A204.1 (cell line): ENCODE measurements at regions not wholly inside any gene's neighbourhood (a gene's known extent, or its start where the extent isn't known, plus 50 kb on each side); places are given as distances from the start of the nearest gene placed in this dataset.
"Not testable (repeated sequence)": the region's sequence is repeated elsewhere in the genome, so short reads cannot be mapped to it uniquely, and the experiment has no call there.

Experiments
- FAIRE-seq: peaks from 2 replicates; lab custom pipeline; 2012; peaks lifted over from hg19 to GRCh38; lab: Jason Lieb, UNC

GRCh38 chr5:106985174-106985573, 685.6 kb downstream of the EFNA5 start:
- no peak for FAIRE-seq

- not testable (repeated sequence) for FAIRE-seq
Measured at GRCh38 chr5:106979178-106979577, 691.6 kb downstream of the EFNA5 start.

DNA sequence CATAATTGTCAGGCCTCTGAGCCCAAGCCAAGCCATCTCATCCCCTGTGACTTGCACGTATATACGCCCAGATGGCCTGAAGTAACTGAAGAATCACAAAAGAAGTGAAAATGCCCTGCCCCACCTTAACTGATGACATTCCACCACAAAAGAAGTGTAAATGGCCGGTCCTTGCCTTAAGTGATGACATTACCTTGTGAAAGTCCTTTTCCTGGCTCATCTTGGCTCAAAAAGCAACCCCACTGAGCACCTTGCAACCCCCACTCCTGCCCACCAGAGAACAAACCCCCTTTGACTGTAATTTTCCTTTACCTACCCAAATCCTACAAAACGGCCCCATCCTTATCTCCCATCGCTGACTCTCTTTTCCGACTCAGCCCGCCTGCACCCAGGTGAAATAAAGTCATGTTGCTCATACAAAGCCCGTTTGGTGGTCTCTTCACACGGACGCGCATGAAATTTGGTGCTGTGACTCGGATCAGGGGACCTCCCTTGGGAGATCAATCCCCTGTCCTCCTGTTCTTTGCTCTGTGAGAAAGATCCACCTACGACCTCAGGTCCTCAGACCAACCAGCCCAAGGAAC, 692.1 kb downstream of the EFNA5 start:
- not testable (repeated sequence) for FAIRE-seq

DNA sequence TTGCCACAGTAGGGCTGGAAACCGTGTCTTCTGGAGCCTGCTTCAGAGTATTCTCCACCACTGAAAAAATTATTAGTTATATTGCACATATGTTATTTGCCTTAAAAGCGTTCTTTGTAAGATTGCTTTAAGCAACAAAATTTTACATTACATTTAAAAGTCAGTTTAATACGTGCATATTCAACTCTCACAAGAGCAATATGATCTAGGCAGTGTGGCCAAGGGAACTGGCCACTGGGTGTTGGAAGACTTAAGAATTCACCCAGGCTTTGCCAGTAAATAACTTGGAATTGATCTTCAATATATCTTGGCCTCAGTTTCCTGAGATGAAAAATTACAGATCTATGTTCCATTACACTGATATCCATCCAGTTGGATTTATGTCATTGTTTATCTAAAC, 694.4 kb downstream of the EFNA5 start:
- no peak for FAIRE-seq

- FAIRE-seq: no peak
Measured at GRCh38 chr5:106974272-106974671, 696.5 kb downstream of the EFNA5 start.

GRCh38 chr5:106966686-106967315, 703.9 kb downstream of the EFNA5 start:
- no peak for FAIRE-seq

DNA sequence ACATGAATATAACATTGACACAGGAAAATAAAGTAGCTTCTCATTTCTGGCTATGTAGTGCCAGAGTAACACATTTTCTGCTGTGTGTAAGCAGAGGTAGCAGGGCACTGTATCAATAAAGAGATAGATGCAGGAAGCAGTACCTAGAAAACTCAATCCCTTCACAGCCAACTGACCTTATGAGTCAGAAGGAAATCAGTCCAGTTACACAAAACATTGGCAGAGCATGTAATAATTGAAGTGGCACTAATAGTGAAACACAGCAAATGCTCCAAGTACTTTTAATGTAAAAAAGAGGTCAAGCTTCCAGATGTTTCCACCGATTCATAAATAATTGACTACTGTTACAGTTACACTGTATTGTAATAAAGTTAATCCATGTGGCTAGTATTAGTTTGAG, 706.6 kb downstream of the EFNA5 start:
- FAIRE-seq: no peak

GRCh38 chr5:106963630-106964029, 707.1 kb downstream of the EFNA5 start:
- FAIRE-seq: no peak

DNA sequence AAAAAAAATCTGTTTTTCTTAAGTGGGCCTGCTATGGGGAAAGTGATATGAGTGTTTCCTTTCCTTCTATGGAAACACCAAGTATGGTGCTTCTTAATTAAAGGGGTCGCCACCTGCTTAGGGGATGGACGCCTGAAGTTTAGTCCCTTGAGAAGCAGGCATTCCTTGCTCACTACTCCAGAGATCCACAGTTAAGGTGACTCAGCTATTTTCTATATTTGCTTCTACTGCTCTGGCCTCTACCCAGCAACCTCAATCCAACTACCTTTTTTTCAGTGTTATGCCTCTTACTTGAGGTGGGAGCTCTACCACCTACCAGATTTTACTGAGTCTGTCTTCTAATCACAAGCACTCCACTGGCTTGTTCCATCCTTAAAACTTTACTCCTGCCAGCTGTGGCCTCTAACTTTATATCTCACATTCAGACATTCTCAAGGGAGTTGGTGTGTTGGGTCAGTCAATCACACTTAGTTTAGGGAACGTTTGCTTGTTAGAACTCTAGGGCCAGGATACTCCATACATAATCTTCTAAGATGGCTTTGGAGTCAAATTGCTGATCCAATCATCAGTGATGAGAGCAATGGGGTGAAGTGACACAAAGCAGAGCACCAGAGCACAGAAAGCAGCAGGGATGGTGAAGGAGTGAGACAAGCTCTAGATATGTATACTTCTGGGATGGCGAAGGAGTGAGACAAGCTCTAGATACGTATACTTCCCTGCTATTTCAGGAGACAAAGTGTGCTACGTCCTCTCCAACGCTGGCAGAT, 708.1 kb downstream of the EFNA5 start:
- no peak for FAIRE-seq

DNA sequence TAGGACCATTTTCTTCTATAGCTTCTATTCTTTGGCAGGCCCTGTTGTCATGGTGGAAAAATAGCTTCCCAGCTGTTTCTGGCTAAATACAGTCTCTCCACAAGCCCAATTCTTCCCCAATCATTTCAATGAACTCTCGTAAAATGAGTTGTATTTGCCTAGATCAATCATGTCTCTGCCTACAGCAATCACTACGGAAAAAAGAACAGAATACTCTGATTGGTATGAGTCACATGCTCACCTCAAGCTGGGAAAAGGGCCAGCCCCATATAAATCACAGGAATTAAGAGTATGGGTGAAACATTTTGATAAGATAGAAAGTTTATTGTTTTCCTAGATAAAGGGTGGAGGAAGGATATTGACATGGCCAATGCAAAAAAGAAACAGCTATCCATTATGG, 711.4 kb downstream of the EFNA5 start:
- no peak for FAIRE-seq

DNA sequence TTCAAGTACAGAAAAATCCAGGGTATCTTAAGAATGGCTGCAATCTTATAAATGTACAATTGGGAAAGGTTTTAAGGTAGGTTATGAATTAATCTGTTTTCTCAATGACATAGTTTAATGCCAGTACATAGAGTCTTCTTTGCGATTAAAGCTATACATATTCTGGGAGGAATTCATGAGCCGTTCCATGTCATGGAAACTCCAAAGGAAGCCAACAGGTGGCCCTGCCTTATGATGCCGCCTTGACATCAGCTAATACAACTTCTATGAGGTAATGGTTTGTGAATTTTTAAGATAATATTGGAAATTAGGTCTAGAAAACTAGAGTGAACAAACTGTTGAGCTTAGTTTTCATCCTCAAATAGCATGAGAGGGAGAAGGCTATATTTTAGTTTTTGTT, 713.4 kb downstream of the EFNA5 start:
- no peak for FAIRE-seq

- no peak for FAIRE-seq
Measured at GRCh38 chr5:106956886-106957285, 713.9 kb downstream of the EFNA5 start.

GRCh38 chr5:106956187-106956586, 714.5 kb downstream of the EFNA5 start:
- no peak for FAIRE-seq

DNA sequence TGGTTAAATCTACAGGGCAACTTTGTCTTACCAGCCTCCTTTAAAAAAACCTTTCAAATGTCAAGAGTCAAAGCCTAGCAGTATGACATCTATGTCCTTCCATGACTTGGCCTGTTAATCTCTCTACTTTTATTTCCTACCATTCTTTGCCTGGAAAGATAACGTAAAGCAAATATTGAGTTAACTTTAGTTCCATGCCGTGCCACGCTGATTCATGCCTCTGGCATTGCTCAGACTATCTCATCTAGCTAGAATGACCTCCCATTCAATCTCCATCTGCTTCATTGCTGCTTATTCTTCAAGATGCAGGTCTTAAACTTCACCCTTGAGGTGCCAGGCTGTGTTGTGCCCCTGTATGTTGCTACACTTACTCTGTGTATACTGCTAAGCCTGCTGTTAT, 729.8 kb downstream of the EFNA5 start:
- FAIRE-seq: no peak

GRCh38 chr5:106940301-106940846, 730.4 kb downstream of the EFNA5 start:
- FAIRE-seq: no peak

DNA sequence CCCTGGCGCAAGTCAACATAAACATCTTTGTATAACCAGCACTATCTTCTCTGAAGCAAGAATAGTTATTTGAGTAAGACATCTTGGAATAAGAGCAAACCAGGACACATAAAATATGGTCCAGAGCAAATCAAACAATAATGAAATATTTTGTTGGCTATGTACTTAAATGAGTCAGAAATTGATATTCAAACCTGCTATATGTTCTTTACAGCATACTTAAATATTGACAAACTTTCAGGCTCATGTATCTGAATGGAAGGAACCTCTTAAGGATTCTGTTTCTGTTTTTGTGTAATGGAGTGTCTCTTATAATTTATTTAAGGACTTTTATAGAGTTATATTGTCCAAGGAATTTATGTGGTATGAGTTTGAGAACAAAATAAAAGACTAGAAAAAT, 747.3 kb downstream of the EFNA5 start:
- FAIRE-seq: no peak

- no peak for FAIRE-seq
Measured at GRCh38 chr5:106921567-106921966, 749.2 kb downstream of the EFNA5 start.

DNA sequence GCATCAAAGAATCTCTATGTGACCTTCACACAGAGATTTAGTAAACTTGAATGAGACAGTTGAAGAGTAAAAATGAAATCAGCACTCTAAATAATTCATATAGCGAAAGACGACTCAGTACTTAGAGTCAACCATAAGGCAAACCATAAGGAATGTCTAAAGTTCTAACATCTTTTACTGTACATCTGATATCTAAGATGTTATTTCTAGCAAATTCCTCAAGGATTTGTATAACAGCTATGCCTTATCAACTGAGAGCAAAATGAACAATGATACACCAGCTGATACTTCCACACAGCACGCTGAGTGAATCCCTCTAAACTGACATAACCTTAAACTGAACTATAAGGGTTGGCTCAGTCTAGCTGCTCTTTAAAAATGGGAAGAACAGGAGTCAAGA, 760.3 kb downstream of the EFNA5 start:
- FAIRE-seq: no peak

- FAIRE-seq: no peak
Measured at GRCh38 chr5:106909716-106910115, 761.0 kb downstream of the EFNA5 start.

- no peak for FAIRE-seq
Measured at GRCh38 chr5:106907979-106908378, 762.8 kb downstream of the EFNA5 start.

DNA sequence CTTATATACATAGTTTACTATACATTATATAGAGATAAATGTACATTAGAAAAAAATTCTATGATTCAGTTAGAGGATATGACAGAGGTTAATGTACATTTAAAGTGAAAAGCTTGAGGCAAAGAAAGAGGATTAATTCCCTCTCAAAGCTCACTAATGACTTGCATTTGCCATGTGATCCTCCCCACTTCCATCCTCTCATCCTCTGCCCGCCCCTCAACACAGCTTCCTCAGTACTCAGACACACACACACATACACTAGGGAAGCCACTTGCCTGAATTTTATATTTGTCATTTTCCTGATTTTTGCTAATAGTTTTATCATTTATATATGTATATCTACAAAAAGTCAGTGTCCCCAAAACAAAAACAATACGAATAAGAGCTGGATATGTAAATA, 764.5 kb downstream of the EFNA5 start:
- FAIRE-seq: no peak

- no peak for FAIRE-seq
Measured at GRCh38 chr5:106894964-106895363, 775.8 kb downstream of the EFNA5 start.

- peak; percentile 37 for FAIRE-seq
Measured at GRCh38 chr5:106882035-106882434, 788.7 kb downstream of the EFNA5 start.
